ENCODE measurements at regions not wholly inside any gene's neighbourhood (a gene's known extent, or its start where the extent isn't known, plus 50 kb on each side); places are given as distances from the start of the nearest gene placed in this dataset.

GRCh38 chr5:30698217-30698616 is 495.3 kb upstream of the CDH6 start:
- no peak for DNase-seq

GRCh38 chr5:30693326-30693725 is 500.2 kb upstream of the CDH6 start:
- DNase-seq, result no peak

GRCh38 chr5:30690931-30691330 is 502.6 kb upstream of the CDH6 start:
- DNase-seq, result no peak

- no peak for DNase-seq
Observed at GRCh38 chr5:30687461-30687860, 506.0 kb upstream of the CDH6 start.

GRCh38 chr5:30686530-30686929 is 507.0 kb upstream of the CDH6 start:
- DNase-seq, result no peak

- no peak for DNase-seq
Observed at GRCh38 chr5:30676223-30676840, 517.2 kb upstream of the CDH6 start.

- no peak for DNase-seq
Observed at GRCh38 chr5:30667293-30667692, 526.2 kb upstream of the CDH6 start.

- DNase-seq, result no peak
Observed at GRCh38 chr5:30663536-30663935, 530.0 kb upstream of the CDH6 start.

- no peak for DNase-seq
Observed at GRCh38 chr5:30662373-30662772, 531.1 kb upstream of the CDH6 start.

- DNase-seq, result no peak
Observed at GRCh38 chr5:30661730-30662129, 531.8 kb upstream of the CDH6 start.

GRCh38 chr5:30659417-30659816 is 534.1 kb upstream of the CDH6 start:
- DNase-seq, result no peak

- no peak for DNase-seq
Observed at GRCh38 chr5:30650311-30650710, 543.2 kb upstream of the CDH6 start.

- DNase-seq, result no peak
Observed at GRCh38 chr5:30638899-30639298, 554.6 kb upstream of the CDH6 start.

GRCh38 chr5:30627945-30628344 is 565.5 kb upstream of the CDH6 start:
- DNase-seq, result no peak

GRCh38 chr5:30626557-30626956 is 566.9 kb upstream of the CDH6 start:
- DNase-seq, result no peak

- DNase-seq, result no peak
Observed at GRCh38 chr5:30620481-30621085, 572.9 kb upstream of the CDH6 start.

- DNase-seq, result no peak
Observed at GRCh38 chr5:30608501-30608900, 585.0 kb upstream of the CDH6 start.

- DNase-seq, result no peak
Observed at GRCh38 chr5:30607301-30607894, 586.1 kb upstream of the CDH6 start.

- no peak for DNase-seq
Observed at GRCh38 chr5:30605693-30606268, 587.7 kb upstream of the CDH6 start.

GRCh38 chr5:30604648-30605262 is 588.7 kb upstream of the CDH6 start:
- DNase-seq, result no peak

GRCh38 chr5:30600892-30601291 is 592.6 kb upstream of the CDH6 start:
- DNase-seq, result no peak

- no peak for DNase-seq
Observed at GRCh38 chr5:30596495-30597064, 596.9 kb upstream of the CDH6 start.

GRCh38 chr5:30594331-30594730 is 599.2 kb upstream of the CDH6 start:
- no peak for DNase-seq

GRCh38 chr5:30592833-30593232 is 600.7 kb upstream of the CDH6 start:
- DNase-seq, result no peak

Measured in NCI-H1092 (cell line).